Activated B cell treated with CpG ODN at 0.5 μM for 24 hours (primary cell): ENCODE measurements at regions not wholly inside any gene's neighbourhood (a gene's known extent, or its start where the extent isn't known, plus 50 kb on each side); places are given as distances from the start of the nearest gene placed in this dataset.
A peak's percentile ranks its signal among the peaks of the same experiment; 100 is the strongest.
"Not testable (repeated sequence)": the region's sequence is repeated elsewhere in the genome, so short reads cannot be mapped to it uniquely, and the experiment has no call there.

Experiments
- ATAC-seq: fragments of 200-7000 bp; cut with Tn5 transposase; one replicate; pipeline ENCODE4 v1.10.0; 2021; ENCODE audit warnings: low read depth, mild to moderate bottlenecking, moderate library complexity
- CTCF ChIA-PET: fragments of 350-600 bp; sonication (Branson Sonifier 250); formaldehyde crosslinking; loops from one replicate; lab custom pipeline; 2021; ENCODE audit warnings: antibody characterized with exemption; lab: Charles Lee
- POLR2A ChIA-PET: fragments of 350-600 bp; sonication (Branson Sonifier 250); formaldehyde crosslinking; loops from one replicate; lab custom pipeline; 2021; ENCODE audit warnings: antibody characterized with exemption; lab: Charles Lee
- DNase-seq: peaks from one replicate; pipeline ENCODE4 v3.0.0; 2022
- H3K27ac Mint-ChIP-seq: one replicate; pipeline ENCODE4 v1.8.0; 2020; ENCODE audit warnings: mixed read lengths
- H3K27me3 Mint-ChIP-seq: one replicate; pipeline ENCODE4 v1.8.0; 2021; ENCODE audit warnings: mixed read lengths
- H3K36me3 Mint-ChIP-seq: one replicate; pipeline ENCODE4 v1.8.0; 2021; ENCODE audit warnings: low read depth, mixed read lengths
- H3K4me1 Mint-ChIP-seq: one replicate; pipeline ENCODE4 v1.8.0; 2021; ENCODE audit warnings: mixed read lengths
- H3K4me3 Mint-ChIP-seq: one replicate; pipeline ENCODE4 v1.8.0; 2020; ENCODE audit warnings: mild to moderate bottlenecking, mixed read lengths
- H3K9me3 Mint-ChIP-seq: one replicate; pipeline ENCODE4 v1.8.0; 2020; ENCODE audit warnings: mixed read lengths
- intact Hi-C: fragments of 100-400 bp; cut with micrococcal nuclease; formaldehyde crosslinking; loops from one replicate; pipeline ENCODE4 v1.15.1; 2024
- TF ChIP-seq, protein P1 (sequence below): fragments of 200-600 bp; IDR thresholded peaks from one replicate; pipeline ENCODE4 v1.8.0; 2022; ENCODE audit warnings: antibody characterized with exemption, mild to moderate bottlenecking

DNA sequence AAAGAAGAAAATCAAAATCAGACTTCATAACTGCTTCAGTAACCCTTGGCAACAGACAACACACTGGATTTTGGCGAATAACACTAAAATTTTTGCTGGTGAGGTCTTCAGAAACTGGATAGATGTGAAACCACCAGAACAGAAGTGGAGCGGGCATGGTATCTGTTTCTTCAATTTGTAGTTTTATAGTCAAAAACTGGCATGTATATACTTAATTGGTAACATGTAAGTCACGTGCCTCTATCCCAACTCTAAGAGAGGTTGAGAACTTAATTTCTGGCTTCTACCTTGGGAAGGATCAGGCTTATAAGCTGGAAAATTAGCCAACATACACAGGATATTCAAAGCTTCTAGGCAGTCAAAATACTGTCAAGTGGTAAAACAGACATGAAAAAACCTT lies 172.6 kb upstream of the CHL1 start:
- peaks cover 19% of the 10 kb centered on the region for H3K27me3 Mint-ChIP-seq

DNA sequence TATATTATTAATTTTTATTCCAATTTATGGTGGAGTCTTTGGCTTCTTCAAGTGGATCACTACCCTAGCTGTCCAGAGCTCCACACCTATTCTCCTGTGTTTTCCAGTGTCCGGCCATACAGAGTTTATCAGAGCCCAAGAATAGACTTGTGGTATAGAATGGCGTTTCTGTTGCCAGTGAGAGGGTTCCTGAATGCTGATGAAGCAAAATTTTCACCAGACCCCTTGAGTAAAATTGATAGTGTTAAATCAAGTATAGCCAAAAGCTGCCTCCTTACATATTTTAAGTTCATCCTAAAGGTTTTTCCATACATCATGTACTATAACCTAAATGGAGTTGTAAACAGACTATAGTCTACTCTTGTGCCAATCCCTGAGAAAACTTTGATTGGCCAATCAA lies 171.5 kb upstream of the CHL1 start:
- no peak for ATAC-seq
- ChIA-PET POLR2A (no interaction called here), CTCF (no interaction called here)
- peaks cover 19% of the 10 kb centered on the region for H3K27me3 Mint-ChIP-seq
- intact Hi-C loops: no loop called here
- H3K4me1 Mint-ChIP-seq: no peaks in the 10 kb centered on the region
- no peaks in the 10 kb centered on the region for H3K9me3 Mint-ChIP-seq
- no peak overlapping the region for H3K4me3 Mint-ChIP-seq
- no peaks in the 10 kb centered on the region for H3K36me3 Mint-ChIP-seq
- TF ChIP-seq, protein P1, sequence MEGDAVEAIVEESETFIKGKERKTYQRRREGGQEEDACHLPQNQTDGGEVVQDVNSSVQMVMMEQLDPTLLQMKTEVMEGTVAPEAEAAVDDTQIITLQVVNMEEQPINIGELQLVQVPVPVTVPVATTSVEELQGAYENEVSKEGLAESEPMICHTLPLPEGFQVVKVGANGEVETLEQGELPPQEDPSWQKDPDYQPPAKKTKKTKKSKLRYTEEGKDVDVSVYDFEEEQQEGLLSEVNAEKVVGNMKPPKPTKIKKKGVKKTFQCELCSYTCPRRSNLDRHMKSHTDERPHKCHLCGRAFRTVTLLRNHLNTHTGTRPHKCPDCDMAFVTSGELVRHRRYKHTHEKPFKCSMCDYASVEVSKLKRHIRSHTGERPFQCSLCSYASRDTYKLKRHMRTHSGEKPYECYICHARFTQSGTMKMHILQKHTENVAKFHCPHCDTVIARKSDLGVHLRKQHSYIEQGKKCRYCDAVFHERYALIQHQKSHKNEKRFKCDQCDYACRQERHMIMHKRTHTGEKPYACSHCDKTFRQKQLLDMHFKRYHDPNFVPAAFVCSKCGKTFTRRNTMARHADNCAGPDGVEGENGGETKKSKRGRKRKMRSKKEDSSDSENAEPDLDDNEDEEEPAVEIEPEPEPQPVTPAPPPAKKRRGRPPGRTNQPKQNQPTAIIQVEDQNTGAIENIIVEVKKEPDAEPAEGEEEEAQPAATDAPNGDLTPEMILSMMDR: no peak
- no peak for DNase-seq
- H3K27ac Mint-ChIP-seq: no peak overlapping the region

More for the DNA sequence above, 172.6 kb upstream of the CHL1 start:
- CTCF ChIA-PET: no interaction called here
- TF ChIP-seq, protein P1: no peak
- H3K27ac Mint-ChIP-seq: no peak overlapping the region
- ATAC-seq (no peak), DNase-seq (no peak)
- H3K36me3 Mint-ChIP-seq: no peaks in the 10 kb centered on the region
- no peak overlapping the region for H3K4me3 Mint-ChIP-seq
- POLR2A ChIA-PET: no interaction called here
- H3K4me1 Mint-ChIP-seq: no peaks in the 10 kb centered on the region
- intact Hi-C loops: no loop called here
- no peaks in the 10 kb centered on the region for H3K9me3 Mint-ChIP-seq

- CTCF ChIA-PET: interaction anchor here (1.5 kb wide), 1 partner anchor 318 kb away, joined by 5 read pairs; no protein-coding TSS in a partner anchor
- H3K27me3 Mint-ChIP-seq, H3K9me3 Mint-ChIP-seq, H3K36me3 Mint-ChIP-seq, H3K4me3 Mint-ChIP-seq, H3K27ac Mint-ChIP-seq, intact Hi-C loops, ATAC-seq, H3K4me1 Mint-ChIP-seq, DNase-seq, POLR2A ChIA-PET: not testable (repeated sequence)
Measured at GRCh38 chr3:35985-36384, 160.6 kb upstream of the CHL1 start.

GRCh38 chr3:42871-43744 lies 153.5 kb upstream of the CHL1 start:
- not testable (repeated sequence) for H3K4me1 Mint-ChIP-seq, H3K4me3 Mint-ChIP-seq, DNase-seq, H3K36me3 Mint-ChIP-seq, H3K27ac Mint-ChIP-seq, H3K27me3 Mint-ChIP-seq, H3K9me3 Mint-ChIP-seq
- intact Hi-C loops: loop anchor here (1.0 kb wide), 2 partner anchors 311 to 334 kb away; no protein-coding TSS in a partner anchor
- ChIA-PET POLR2A (interaction anchor here (1.4 kb wide), 1 partner anchor 311 kb away, joined by 4 read pairs; no protein-coding TSS in a partner anchor), CTCF (interaction anchor here (1.1 to 13.2 kb wide), 5 partner anchors 235 to 336 kb away, joined by 3 to 241 read pairs (median 9); no protein-coding TSS in a partner anchor)
- peak; percentile 34 for ATAC-seq

GRCh38 chr3:44028-44676 lies 152.4 kb upstream of the CHL1 start:
- H3K36me3 Mint-ChIP-seq: no peaks in the 10 kb centered on the region
- H3K4me3 Mint-ChIP-seq: no peak overlapping the region
- H3K27ac Mint-ChIP-seq: no peak overlapping the region
- ChIA-PET CTCF (interaction anchor here (0.8 to 13.2 kb wide), 2 partner anchors 311 to 332 kb away, joined by 4 to 241 read pairs; no protein-coding TSS in a partner anchor), POLR2A (interaction anchor here (0.5 kb wide), 1 partner anchor 189 kb away, joined by 3 read pairs; no protein-coding TSS in a partner anchor)
- H3K9me3 Mint-ChIP-seq: no peaks in the 10 kb centered on the region
- peaks cover 2% of the 10 kb centered on the region for H3K27me3 Mint-ChIP-seq
- no peak for DNase-seq
- TF ChIP-seq, protein P1: no peak
- ATAC-seq: no peak
- intact Hi-C loops: no loop called here
- no peaks in the 10 kb centered on the region for H3K4me1 Mint-ChIP-seq

GRCh38 chr3:44941-45340 lies 151.6 kb upstream of the CHL1 start:
- H3K27me3 Mint-ChIP-seq, H3K4me3 Mint-ChIP-seq, H3K9me3 Mint-ChIP-seq, H3K27ac Mint-ChIP-seq, DNase-seq, POLR2A ChIA-PET, H3K4me1 Mint-ChIP-seq, ATAC-seq, intact Hi-C loops, H3K36me3 Mint-ChIP-seq: not testable (repeated sequence)
- CTCF ChIA-PET: interaction anchor here (0.8 to 13.2 kb wide), 2 partner anchors 310 to 331 kb away, joined by 4 to 241 read pairs; no protein-coding TSS in a partner anchor
